ENCODE measurements at regions not wholly inside any gene's neighbourhood (a gene's known extent, or its start where the extent isn't known, plus 50 kb on each side); places are given as distances from the start of the nearest gene placed in this dataset.

- ATAC-seq (no peak), DNase-seq (no peak), FAIRE-seq (no peak)
- intact Hi-C loops (cut with DNase I) = no loop called here
- Histone ChIP-seq H3K27ac (no peak overlapping the region), H3K36me3 (no peaks in the 10 kb centered on the region), H3K4me3 (no peak overlapping the region), H3K4me1 (no peaks in the 10 kb centered on the region), H3K27me3 (no peaks in the 10 kb centered on the region), H3K9me3 (no peaks in the 10 kb centered on the region)
- TF ChIP-seq, protein P1, sequence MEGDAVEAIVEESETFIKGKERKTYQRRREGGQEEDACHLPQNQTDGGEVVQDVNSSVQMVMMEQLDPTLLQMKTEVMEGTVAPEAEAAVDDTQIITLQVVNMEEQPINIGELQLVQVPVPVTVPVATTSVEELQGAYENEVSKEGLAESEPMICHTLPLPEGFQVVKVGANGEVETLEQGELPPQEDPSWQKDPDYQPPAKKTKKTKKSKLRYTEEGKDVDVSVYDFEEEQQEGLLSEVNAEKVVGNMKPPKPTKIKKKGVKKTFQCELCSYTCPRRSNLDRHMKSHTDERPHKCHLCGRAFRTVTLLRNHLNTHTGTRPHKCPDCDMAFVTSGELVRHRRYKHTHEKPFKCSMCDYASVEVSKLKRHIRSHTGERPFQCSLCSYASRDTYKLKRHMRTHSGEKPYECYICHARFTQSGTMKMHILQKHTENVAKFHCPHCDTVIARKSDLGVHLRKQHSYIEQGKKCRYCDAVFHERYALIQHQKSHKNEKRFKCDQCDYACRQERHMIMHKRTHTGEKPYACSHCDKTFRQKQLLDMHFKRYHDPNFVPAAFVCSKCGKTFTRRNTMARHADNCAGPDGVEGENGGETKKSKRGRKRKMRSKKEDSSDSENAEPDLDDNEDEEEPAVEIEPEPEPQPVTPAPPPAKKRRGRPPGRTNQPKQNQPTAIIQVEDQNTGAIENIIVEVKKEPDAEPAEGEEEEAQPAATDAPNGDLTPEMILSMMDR (IDR thresholded peaks at IDR 0.05) = no peak
- 59 to 69% methylated on average over 7 of the region's 7 CpGs for WGBS, 2 donors
These were observed 98.5 kb upstream of the RASSF8 start for GRCh38 chr12:25859976-25860375.

DNA sequence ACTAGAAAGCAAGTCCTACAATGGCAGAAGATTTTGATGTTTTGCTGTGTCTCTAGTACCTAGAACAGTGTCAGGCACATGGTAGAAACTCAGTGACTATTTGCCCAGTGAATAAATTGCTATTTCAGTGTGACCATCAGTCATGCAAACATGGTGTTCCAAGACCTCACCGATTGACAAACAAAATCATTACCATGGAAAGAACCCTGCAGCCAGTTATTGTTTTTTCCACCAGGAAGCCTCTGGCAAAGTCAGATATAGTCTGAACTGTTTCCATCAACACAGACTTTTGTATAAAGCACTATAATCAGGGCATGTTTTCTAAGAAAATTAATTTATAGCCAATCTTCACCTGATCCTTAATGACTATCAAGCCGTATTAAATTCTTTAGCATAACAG is 97.3 kb upstream of the RASSF8 start:
- no peak for FAIRE-seq
- WGBS, 2 donors = 54 to 68% methylated on average over 2 of the region's 2 CpGs
- Histone ChIP-seq H3K9me3 (no peaks in the 10 kb centered on the region), H3K27me3 (no peaks in the 10 kb centered on the region), H3K4me3 (no peak overlapping the region), H3K4me1 (no peaks in the 10 kb centered on the region), H3K27ac (no peak overlapping the region), H3K36me3 (no peaks in the 10 kb centered on the region)
- intact Hi-C loops (cut with DNase I) = no loop called here
- DNase-seq = no peak
- no peak for ATAC-seq
- TF ChIP-seq, protein P1 (IDR thresholded peaks at IDR 0.05) = no peak

GRCh38 chr12:25864306-25865276 is 93.9 kb upstream of the RASSF8 start:
- intact Hi-C loops (cut with DNase I) = no loop called here
- no peaks in the 10 kb centered on the region for H3K4me1 ChIP-seq
- H3K27me3 ChIP-seq = no peaks in the 10 kb centered on the region
- no peak overlapping the region for H3K4me3 ChIP-seq
- ATAC-seq (no peak), FAIRE-seq (no peak), DNase-seq (no peak)
- no peaks in the 10 kb centered on the region for H3K9me3 ChIP-seq
- no peak overlapping the region for H3K27ac ChIP-seq
- TF ChIP-seq, protein P1 (IDR thresholded peaks at IDR 0.05) = no peak
- 49 to 66% methylated on average over 3 of the region's 3 CpGs for WGBS, 2 donors
- H3K36me3 ChIP-seq = no peaks in the 10 kb centered on the region

GRCh38 chr12:25866586-25867378 is 91.7 kb upstream of the RASSF8 start:
- TF ChIP-seq, protein P1 (IDR thresholded peaks at IDR 0.05) = no peak
- H3K4me3 ChIP-seq = no peak overlapping the region

More at GRCh38 chr12:25866586-25867378, 91.7 kb upstream of the RASSF8 start:
- H3K36me3 ChIP-seq = no peaks in the 10 kb centered on the region
- no peaks in the 10 kb centered on the region for H3K4me1 ChIP-seq
- H3K27me3 ChIP-seq = no peaks in the 10 kb centered on the region
- ATAC-seq (no peak), FAIRE-seq (no peak), DNase-seq (no peak)
- intact Hi-C loops (cut with DNase I) = no loop called here
- 80 to 82% methylated on average over 6 of the region's 6 CpGs for WGBS, 2 donors
- H3K9me3 ChIP-seq = no peaks in the 10 kb centered on the region
- H3K27ac ChIP-seq = no peak overlapping the region

All from pancreas (tissue), 10 donors.